KMS-11 (cell line): ENCODE measurements at regions not wholly inside any gene's neighbourhood (a gene's known extent, or its start where the extent isn't known, plus 50 kb on each side); places are given as distances from the start of the nearest gene placed in this dataset.

Experiments used
- H2AFZ ChIP-seq: fragments of 200-600 bp; sonication (generic); 2 replicates; pipeline ENCODE4 v1.6.1; 2016; ENCODE audit warnings: antibody characterized with exemption, mixed run types, low read depth
- H3K27ac ChIP-seq: fragments of 200-600 bp; sonication (generic); 2 replicates; pipeline ENCODE4 v1.6.1; 2016; ENCODE audit warnings: mild to moderate bottlenecking, mixed run types
- H3K27me3 ChIP-seq: fragments of 200-600 bp; sonication (generic); 2 replicates; pipeline ENCODE4 v1.6.1; 2017; ENCODE audit warnings: mild to moderate bottlenecking, low read depth, mixed run types, moderate library complexity; ENCODE audit not compliant: insufficient read depth
- H3K36me3 ChIP-seq: fragments of 200-600 bp; sonication (generic); 2 replicates; pipeline ENCODE4 v1.6.1; 2017; ENCODE audit warnings: mild to moderate bottlenecking, mixed run types; ENCODE audit not compliant: insufficient read depth
- H3K4me1 ChIP-seq: fragments of 200-600 bp; sonication (generic); 2 replicates; pipeline ENCODE4 v1.6.1; 2016; ENCODE audit warnings: mild to moderate bottlenecking, low read depth, mixed run types; ENCODE audit not compliant: poor library complexity, severe bottlenecking
- H3K4me2 ChIP-seq: fragments of 200-600 bp; sonication (generic); 2 replicates; pipeline ENCODE4 v1.7.0; 2016; ENCODE audit warnings: mild to moderate bottlenecking, mixed run types
- H3K4me3 ChIP-seq: fragments of 200-600 bp; sonication (generic); IDR thresholded peaks from 2 replicates; pipeline ENCODE4 v1.6.1; 2017; ENCODE audit warnings: low read depth, low read length, mixed read lengths; ENCODE audit not compliant: insufficient read depth
- H3K79me2 ChIP-seq: fragments of 200-600 bp; sonication (generic); 2 replicates; pipeline ENCODE4 v1.6.1; 2016; ENCODE audit warnings: low read depth, mixed run types; ENCODE audit not compliant: insufficient read depth
- H3K9ac ChIP-seq: fragments of 200-600 bp; sonication (generic); 2 replicates; pipeline ENCODE4 v1.6.1; 2016; ENCODE audit warnings: mild to moderate bottlenecking, mixed run types
- H4K20me1 ChIP-seq: fragments of 200-600 bp; sonication (generic); 2 replicates; pipeline ENCODE4 v1.6.1; 2016; ENCODE audit warnings: mild to moderate bottlenecking, mixed run types; ENCODE audit not compliant: insufficient read depth
- TF ChIP-seq, protein P1 (sequence below): fragments of 200-600 bp; sonication (generic); conservative IDR thresholded peaks from 2 replicates; pipeline ENCODE4 v1.6.1; 2017; ENCODE audit warnings: low read depth, mild to moderate bottlenecking, antibody characterized with exemption, low read length, moderate library complexity, mixed read lengths

DNA sequence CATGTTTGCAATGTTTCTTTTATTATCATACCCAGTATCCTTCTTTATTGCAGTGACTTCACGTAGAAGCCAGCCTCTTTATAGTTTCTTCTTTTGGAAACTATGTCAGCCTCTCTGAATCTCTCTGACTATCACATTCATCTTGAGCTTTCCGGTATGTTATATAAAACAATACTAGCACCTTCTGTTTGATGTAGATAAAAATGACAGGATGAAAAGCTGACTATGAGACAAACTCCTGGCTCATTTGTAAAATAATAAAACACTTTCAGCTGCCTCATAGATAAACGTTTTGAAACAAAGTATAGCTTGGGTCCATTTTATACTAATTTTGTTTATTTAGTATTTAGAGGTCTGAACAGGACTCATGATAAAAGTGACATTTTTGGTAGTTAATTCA lies 1145.4 kb upstream of the NUDT12 start:
- Histone ChIP-seq H3K36me3 (no peaks in the 10 kb centered on the region), H2AFZ (no peak overlapping the region), H3K27me3 (no peaks in the 10 kb centered on the region), H3K27ac (no peak overlapping the region), H3K4me1 (no peaks in the 10 kb centered on the region), H3K4me3 (no peak overlapping the region), H3K9ac (no peak overlapping the region), H3K79me2 (no peaks in the 10 kb centered on the region), H4K20me1 (no peaks in the 10 kb centered on the region), H3K4me2 (no peak overlapping the region)
- TF ChIP-seq, protein P1, sequence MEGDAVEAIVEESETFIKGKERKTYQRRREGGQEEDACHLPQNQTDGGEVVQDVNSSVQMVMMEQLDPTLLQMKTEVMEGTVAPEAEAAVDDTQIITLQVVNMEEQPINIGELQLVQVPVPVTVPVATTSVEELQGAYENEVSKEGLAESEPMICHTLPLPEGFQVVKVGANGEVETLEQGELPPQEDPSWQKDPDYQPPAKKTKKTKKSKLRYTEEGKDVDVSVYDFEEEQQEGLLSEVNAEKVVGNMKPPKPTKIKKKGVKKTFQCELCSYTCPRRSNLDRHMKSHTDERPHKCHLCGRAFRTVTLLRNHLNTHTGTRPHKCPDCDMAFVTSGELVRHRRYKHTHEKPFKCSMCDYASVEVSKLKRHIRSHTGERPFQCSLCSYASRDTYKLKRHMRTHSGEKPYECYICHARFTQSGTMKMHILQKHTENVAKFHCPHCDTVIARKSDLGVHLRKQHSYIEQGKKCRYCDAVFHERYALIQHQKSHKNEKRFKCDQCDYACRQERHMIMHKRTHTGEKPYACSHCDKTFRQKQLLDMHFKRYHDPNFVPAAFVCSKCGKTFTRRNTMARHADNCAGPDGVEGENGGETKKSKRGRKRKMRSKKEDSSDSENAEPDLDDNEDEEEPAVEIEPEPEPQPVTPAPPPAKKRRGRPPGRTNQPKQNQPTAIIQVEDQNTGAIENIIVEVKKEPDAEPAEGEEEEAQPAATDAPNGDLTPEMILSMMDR, result no peak

DNA sequence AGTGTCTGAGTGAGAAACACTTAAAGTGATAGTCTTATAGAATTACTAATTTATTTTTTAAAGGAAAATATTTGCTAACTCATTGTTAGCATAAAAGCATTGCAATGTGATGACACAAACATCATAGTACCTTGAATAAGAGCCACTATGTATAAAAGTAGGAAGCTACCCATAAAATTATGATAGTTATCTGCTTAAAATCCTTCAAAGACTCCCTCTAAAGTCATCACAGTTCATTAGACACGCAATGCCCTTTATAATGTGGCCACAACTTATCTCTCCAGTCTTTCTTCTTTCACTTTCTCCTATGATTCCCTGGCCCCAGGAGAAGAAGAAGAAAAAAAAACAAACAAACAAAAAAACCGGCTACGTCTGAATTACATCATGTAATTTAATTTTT lies 1144.0 kb upstream of the NUDT12 start:
- H4K20me1 ChIP-seq, result no peaks in the 10 kb centered on the region
- H3K27me3 ChIP-seq, result no peaks in the 10 kb centered on the region
- TF ChIP-seq, protein P1, result no peak
- H3K79me2 ChIP-seq, result no peaks in the 10 kb centered on the region
- H3K27ac ChIP-seq, result no peak overlapping the region
- no peaks in the 10 kb centered on the region for H3K4me1 ChIP-seq
- no peak overlapping the region for H3K4me2 ChIP-seq
- H2AFZ ChIP-seq, result no peak overlapping the region
- H3K9ac ChIP-seq, result no peak overlapping the region
- H3K4me3 ChIP-seq, result no peak overlapping the region
- H3K36me3 ChIP-seq, result no peaks in the 10 kb centered on the region

DNA sequence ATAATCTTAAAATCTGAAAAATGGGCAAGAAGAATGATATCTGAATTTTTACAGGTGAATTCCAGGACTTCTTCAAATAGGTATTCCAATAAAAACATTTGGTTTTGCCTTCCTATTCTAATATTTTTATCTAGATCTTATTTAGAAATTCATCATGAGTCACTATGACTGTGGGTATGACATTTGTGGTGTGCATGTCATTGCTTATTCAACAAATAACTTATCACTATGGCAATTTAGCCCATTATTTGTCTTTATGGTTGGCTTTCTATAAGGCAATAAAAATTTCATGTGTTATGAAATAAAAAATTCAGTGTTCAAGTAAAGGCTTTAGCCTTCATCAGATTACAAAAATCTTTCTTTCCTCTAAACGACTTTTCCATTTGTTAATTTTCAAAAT lies 1139.6 kb upstream of the NUDT12 start:
- Histone ChIP-seq H3K9ac (no peak overlapping the region), H3K4me3 (no peak overlapping the region), H3K4me2 (no peak overlapping the region), H3K4me1 (no peaks in the 10 kb centered on the region), H2AFZ (no peak overlapping the region), H3K27me3 (no peaks in the 10 kb centered on the region), H4K20me1 (no peaks in the 10 kb centered on the region), H3K79me2 (no peaks in the 10 kb centered on the region), H3K27ac (no peak overlapping the region), H3K36me3 (no peaks in the 10 kb centered on the region)
- TF ChIP-seq, protein P1, result no peak

DNA sequence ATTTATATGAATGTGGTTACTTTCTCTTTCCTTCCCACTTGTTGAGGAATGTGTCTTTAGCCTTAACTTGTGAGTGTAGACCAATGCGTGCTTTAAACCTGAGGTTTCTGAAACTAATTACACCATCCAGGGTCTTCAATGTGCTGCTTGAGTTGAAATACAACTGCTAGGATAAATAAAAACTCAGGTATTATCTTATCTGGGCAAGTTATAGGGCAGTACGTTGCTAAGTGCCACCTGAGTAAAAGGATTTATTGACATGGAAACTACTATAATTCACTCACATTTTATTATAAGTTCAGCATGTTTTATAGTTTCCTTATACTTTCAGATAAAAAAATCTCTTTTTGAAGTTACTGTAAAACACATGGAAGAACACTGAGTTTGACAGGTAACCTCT lies 1136.8 kb upstream of the NUDT12 start:
- Histone ChIP-seq H3K4me2 (no peak overlapping the region), H3K4me1 (no peaks in the 10 kb centered on the region), H4K20me1 (no peaks in the 10 kb centered on the region), H3K27me3 (no peaks in the 10 kb centered on the region), H3K36me3 (no peaks in the 10 kb centered on the region), H3K27ac (no peak overlapping the region), H3K79me2 (no peaks in the 10 kb centered on the region), H3K9ac (no peak overlapping the region), H2AFZ (no peak overlapping the region), H3K4me3 (no peak overlapping the region)
- TF ChIP-seq, protein P1, result no peak

DNA sequence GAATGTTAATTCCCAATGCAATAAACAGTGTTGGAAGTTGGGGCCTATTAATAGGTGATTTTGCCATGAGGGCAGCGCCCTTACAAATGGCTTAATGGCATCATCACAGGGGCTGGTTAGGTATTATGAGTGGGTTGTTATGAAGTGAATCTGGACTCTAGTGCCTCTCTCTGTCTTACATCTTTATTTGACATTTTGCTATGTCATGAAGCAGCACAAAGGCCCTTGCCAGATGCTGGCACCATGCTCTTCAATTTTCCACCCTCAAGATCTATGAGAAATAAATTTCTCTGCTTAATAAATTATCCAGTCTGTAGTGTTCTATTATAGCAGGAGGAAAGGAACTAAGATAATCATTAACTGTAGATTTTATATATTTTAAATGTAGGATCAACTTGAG lies 1098.7 kb upstream of the NUDT12 start:
- no peaks in the 10 kb centered on the region for H4K20me1 ChIP-seq
- H3K9ac ChIP-seq, result no peak overlapping the region
- H3K4me1 ChIP-seq, result no peaks in the 10 kb centered on the region

More for the DNA sequence above, 1098.7 kb upstream of the NUDT12 start:
- Histone ChIP-seq H3K27me3 (no peaks in the 10 kb centered on the region), H3K27ac (no peak overlapping the region), H3K79me2 (no peaks in the 10 kb centered on the region), H2AFZ (no peak overlapping the region), H3K4me3 (no peak overlapping the region), H3K36me3 (no peaks in the 10 kb centered on the region), H3K4me2 (no peak overlapping the region)
- TF ChIP-seq, protein P1, result no peak
